HepG2 (cell line): ENCODE measurements at regions not wholly inside any gene's neighbourhood (a gene's known extent, or its start where the extent isn't known, plus 50 kb on each side); places are given as distances from the start of the nearest gene placed in this dataset.
A peak's percentile ranks its signal among the peaks of the same experiment; 100 is the strongest.

ENCODE experiments used
- ATAC-seq: fragments of 200-7000 bp; cut with Tn5 transposase; 3 replicates; pipeline ENCODE4 v1.9.1; 2020; ENCODE audit warnings: mild to moderate bottlenecking, moderate library complexity
- BruUV-seq: library from RNA; stranded (reverse); fragments of 400-500 nt; replicated peaks from 2 replicates; lab custom pipeline; 2021; lab: Mats Ljungman, UMichigan
- CTCF ChIA-PET: fragments of 300-600 bp; formaldehyde crosslinking; extraction: SDS; loops from one replicate; lab custom pipeline; 2021; ENCODE audit warnings: low total read pairs, inconsistent platforms, low intra/inter-chr PET ratio; lab: Yijun Ruan, JAX
- POLR2A ChIA-PET: fragments of 350-600 bp; sonication (Branson Sonifier 250); formaldehyde crosslinking; loops from one replicate; lab custom pipeline; 2020; ENCODE audit warnings: antibody characterized with exemption, inconsistent platforms; lab: Yijun Ruan, JAX
- DNase-seq: peaks from one replicate; pipeline ENCODE4 v3.0.0-alpha.2; 2015; ENCODE audit warnings: low spot score
- FAIRE-seq: peaks from 3 replicates; lab custom pipeline; 2011; peaks lifted over from hg19 to GRCh38; lab: Jason Lieb, UNC
- H2AFZ ChIP-seq: one replicate; pipeline ENCODE4 v1.6.1; 2011; ENCODE audit warnings: low read length, inconsistent platforms
- H3K27ac ChIP-seq: fragments of 300-600 bp; 3 replicates; pipeline ENCODE4 v1.8.0; 2011; ENCODE audit warnings: mixed run types, mild to moderate bottlenecking, mixed read lengths, low read length, inconsistent platforms; ENCODE audit not compliant: insufficient read depth; ENCODE audit errors: extremely low read length
- H3K27me3 ChIP-seq, 2 experiments: fragments of 200-600 bp in 1 of 2; 2 replicates in 1 of 2; 3 replicates in 1 of 2; pipeline versions ENCODE4 v1.6.0 to v1.8.0; 2011; ENCODE audit warnings: low read length in 2 of 2, mild to moderate bottlenecking in 2 of 2, moderate library complexity in 2 of 2, inconsistent platforms in 1 of 2; ENCODE audit not compliant: insufficient read depth in 2 of 2, control insufficient read depth in 1 of 2
- H3K36me3 ChIP-seq, 2 experiments: fragments of 200-600 bp in 1 of 2; replicated peaks in 1 of 2; 2 replicates in 1 of 2; 3 replicates in 1 of 2; pipeline versions ENCODE4 v1.5.1 to v1.8.0; 2011; ENCODE audit warnings: low read length in 2 of 2, inconsistent platforms in 1 of 2; ENCODE audit not compliant: insufficient read depth in 2 of 2, control insufficient read depth in 1 of 2
- H3K4me1 ChIP-seq: 2 replicates; pipeline ENCODE4 v1.5.1; 2012; ENCODE audit warnings: low read length, inconsistent platforms; ENCODE audit not compliant: insufficient read depth
- H3K4me2 ChIP-seq: 2 replicates; pipeline ENCODE4 v1.6.0; 2011; ENCODE audit warnings: low read depth, low read length, inconsistent platforms
- H3K4me3 ChIP-seq, 3 experiments: fragments of 200-600 bp in 1 of 3; sonication (generic), shearing (Covaris generic) in 1 of 3; replicated peaks in 1 of 3; 2 replicates each; pipeline ENCODE4 v1.5.1; 2011 to 2016; ENCODE audit warnings: low read length in 3 of 3, inconsistent platforms in 2 of 3, low read depth in 2 of 3, mild to moderate bottlenecking in 2 of 3, control low read depth in 1 of 3, mixed read lengths in 1 of 3; ENCODE audit not compliant: insufficient read depth in 1 of 3
- H3K79me2 ChIP-seq: one replicate; pipeline ENCODE4 v1.6.1; 2011; ENCODE audit warnings: low read length, inconsistent platforms; ENCODE audit not compliant: insufficient read depth
- H3K9ac ChIP-seq: 2 replicates; pipeline ENCODE4 v1.6.0; 2011; ENCODE audit warnings: mild to moderate bottlenecking, low read depth, low read length, inconsistent platforms; ENCODE audit not compliant: insufficient read depth
- H3K9me3 ChIP-seq: 2 replicates; pipeline ENCODE4 v1.5.1; 2012; ENCODE audit warnings: mild to moderate bottlenecking, low read length
- H4K20me1 ChIP-seq: 2 replicates; pipeline ENCODE4 v1.6.0; 2011; ENCODE audit warnings: inconsistent platforms, mild to moderate bottlenecking, low read length, moderate library complexity; ENCODE audit not compliant: insufficient read depth
- AGO2 ChIP-seq: fragments of 200-400 bp; formaldehyde crosslinking; optimal IDR thresholded peaks from 2 replicates; pipeline ENCODE3; 2017; ENCODE audit warnings: mild to moderate bottlenecking, low read depth, low read length, moderate library complexity
- ATF5 ChIP-seq: sonication (generic); formaldehyde crosslinking; IDR thresholded peaks from 2 replicates; pipeline ENCODE4 v1.4.0; 2020; ENCODE audit warnings: mild to moderate bottlenecking, low read depth, missing genetic modification reagents
- CBX2 ChIP-seq, 2 experiments: fragments of 200-600 bp in 1 of 2; sonication (generic); formaldehyde crosslinking in 1 of 2; IDR thresholded peaks; 2 replicates each; pipeline versions ENCODE4 v1.7.0 to v1.8.1; 2018 to 2022; ENCODE audit warnings: low read depth in 2 of 2, low read length in 1 of 2, mild to moderate bottlenecking in 1 of 2, missing genetic modification reagents in 1 of 2
- ELK4 ChIP-seq: sonication (generic); formaldehyde crosslinking; IDR thresholded peaks from 2 replicates; pipeline ENCODE4 v1.9.0; 2021; ENCODE audit warnings: missing genetic modification reagents, borderline replicate concordance
- HHEX ChIP-seq: IDR thresholded peaks from 2 replicates; pipeline ENCODE4 v1.6.1; 2016; ENCODE audit warnings: control low read depth
- IKZF5 ChIP-seq: IDR thresholded peaks from 2 replicates; pipeline ENCODE4 v1.6.1; 2018; ENCODE audit warnings: missing genetic modification reagents, mild to moderate bottlenecking, missing compliant biosample characterization
- THAP11 ChIP-seq: IDR thresholded peaks from 2 replicates; pipeline ENCODE4 v1.6.1; 2016; ENCODE audit warnings: missing biosample characterization, missing genetic modification reagents
- ZBTB37 ChIP-seq: sonication (generic); formaldehyde crosslinking; IDR thresholded peaks from 2 replicates; pipeline ENCODE4 v1.4.0; 2020; ENCODE audit warnings: mild to moderate bottlenecking, missing genetic modification reagents
- ZNF383 ChIP-seq: sonication (generic); formaldehyde crosslinking; IDR thresholded peaks from 2 replicates; pipeline ENCODE4 v1.4.0; 2020; ENCODE audit warnings: missing genetic modification reagents, mild to moderate bottlenecking, borderline replicate concordance
- ZNF615 ChIP-seq: sonication (generic); formaldehyde crosslinking; IDR thresholded peaks from 2 replicates; pipeline ENCODE4 v1.5.0; 2020; ENCODE audit warnings: mild to moderate bottlenecking, missing genetic modification reagents, borderline replicate concordance
- ZNF740 ChIP-seq: sonication (generic); formaldehyde crosslinking; IDR thresholded peaks from 2 replicates; pipeline ENCODE4 v1.4.0; 2020; ENCODE audit warnings: missing genetic modification reagents
- WGBS: methylation state at CpG from one replicate; pipeline ENCODE4 v1.1.6; 2017; ENCODE audit warnings: low lambda C conversion rate; 5-methylcytosine and 5-hydroxymethylcytosine counted together
- in situ Hi-C: cut with HindIII; loops from 2 replicates; pipeline ENCODE4 v1.10.0; 2017; ENCODE audit warnings: low pct_unique_long_range_greater_than_20kb; ENCODE audit not compliant: extremely low pct_ligation_motif_present
- intact Hi-C: fragments of 100-400 bp; cut with micrococcal nuclease; formaldehyde crosslinking; loops from one replicate; pipeline ENCODE4 v1.10.0; 2022; ENCODE audit not compliant: unreplicated experiment

- Histone ChIP-seq H3K4me1 (no peaks in the 10 kb centered on the region), H3K79me2 (no peaks in the 10 kb centered on the region), H3K27ac (no peak overlapping the region), H2AFZ (no peak overlapping the region), H3K4me2 (no peak overlapping the region), H3K4me3 (no peak overlapping the region), H3K9ac (no peak overlapping the region), H3K27me3 (no peaks in the 10 kb centered on the region), H4K20me1 (no peaks in the 10 kb centered on the region), H3K9me3 (no peaks in the 10 kb centered on the region), H3K36me3 (no peaks in the 10 kb centered on the region)
- in situ Hi-C loops (no loop called here), intact Hi-C loops (no loop called here)
- FAIRE-seq (no peak), DNase-seq (no peak), ATAC-seq (no peak)
- no TSS peak for BruUV-seq
- ChIA-PET POLR2A (interaction anchor here (0.9 kb wide), 1 partner anchor 49 kb away, joined by 4 read pairs; no protein-coding TSS in a partner anchor), CTCF (no interaction called here)
- TF ChIP-seq CBX2 (IDR thresholded peaks at IDR 0.05; ENCODE audit: low read depth, low read length) (no peak), CBX2 (CRISPR knock-in tag; IDR thresholded peaks at IDR 0.05; ENCODE audit: low read depth) (no peak), THAP11 (CRISPR knock-in tag) (peak; percentile 68)
These were observed 64.2 kb upstream of the FST start for GRCh38 chr5:53416144-53416738.

- no peak overlapping the region for H3K4me3 ChIP-seq
- no peak overlapping the region for H2AFZ ChIP-seq
- ATAC-seq (no peak), DNase-seq (no peak), FAIRE-seq (no peak)
- H3K4me2 ChIP-seq: no peak overlapping the region
- no peaks in the 10 kb centered on the region for H3K36me3 ChIP-seq
- no peaks in the 10 kb centered on the region for H4K20me1 ChIP-seq
- H3K79me2 ChIP-seq: no peaks in the 10 kb centered on the region
- H3K9me3 ChIP-seq: no peaks in the 10 kb centered on the region
- no peak overlapping the region for H3K27ac ChIP-seq
- BruUV-seq: no TSS peak
- in situ Hi-C loops: no loop called here
- intact Hi-C loops: no loop called here
- no peaks in the 10 kb centered on the region for H3K4me1 ChIP-seq
- H3K27me3 ChIP-seq: no peaks in the 10 kb centered on the region
- ChIA-PET POLR2A (no interaction called here), CTCF (no interaction called here)
- H3K9ac ChIP-seq: no peak overlapping the region
- WGBS: 46% methylated on average over 4 of the region's 4 CpGs
- TF ChIP-seq ZNF740 (CRISPR knock-in tag): no peak
- TF ChIP-seq IKZF5: no peak
- no peak for TF ChIP-seq ZNF383 (CRISPR knock-in tag)
- TF ChIP-seq HHEX: no peak
- TF ChIP-seq AGO2: no peak
- TF ChIP-seq ZNF615 (CRISPR knock-in tag): no peak
- no peak for TF ChIP-seq ELK4
- no peak for TF ChIP-seq ATF5
- TF ChIP-seq ZBTB37: no peak
These were observed 62.0 kb upstream of the FST start for GRCh38 chr5:53418409-53418808.
